Cardiac muscle cell (in vitro differentiated cells and primary cell): ENCODE measurements at regions not wholly inside any gene's neighbourhood (a gene's known extent, or its start where the extent isn't known, plus 50 kb on each side); places are given as distances from the start of the nearest gene placed in this dataset.

Experiments
- DNase-seq, 2 donors: peaks; one replicate each; pipeline versions ENCODE4 v3.0.0 to v3.0.0-alpha.2; 2010 to 2017; ENCODE audit warnings: low read depth in 1 of 2, low spot score in 1 of 2
- H3K27ac ChIP-seq: fragments of 200-600 bp; sonication (generic); 2 replicates; pipeline ENCODE4 v1.5.1; 2016
- H3K27me3 ChIP-seq: fragments of 200-600 bp; sonication (generic); 2 replicates; pipeline ENCODE4 v1.6.0; 2016; ENCODE audit warnings: control low read depth
- H3K36me3 ChIP-seq: fragments of 200-600 bp; sonication (generic); 2 replicates; pipeline ENCODE4 v1.5.1; 2016; ENCODE audit warnings: control low read depth
- H3K4me1 ChIP-seq: fragments of 200-600 bp; sonication (generic); 2 replicates; pipeline ENCODE4 v1.8.1; 2017; ENCODE audit warnings: low read depth, mild to moderate bottlenecking, mixed run types
- H3K4me3 ChIP-seq: fragments of 200-600 bp; sonication (generic); 2 replicates; pipeline ENCODE4 v1.5.1; 2016; ENCODE audit warnings: mild to moderate bottlenecking
- H3K9me3 ChIP-seq: fragments of 200-600 bp; sonication (generic); 2 replicates; pipeline ENCODE4 v1.5.1; 2017; ENCODE audit warnings: low read depth, mild to moderate bottlenecking, control low read depth
- CTCF ChIP-seq: IDR thresholded peaks from 2 replicates; pipeline ENCODE4 v1.5.1; 2012; ENCODE audit warnings: low read depth, mild to moderate bottlenecking, low read length

GRCh38 chr6:85323435-85324040 lies 126.3 kb upstream of the NT5E start:
- peak; percentile 88 to 92 for DNase-seq
- peak; percentile 96 for TF ChIP-seq CTCF
- H3K36me3 ChIP-seq: no peaks in the 10 kb centered on the region
- H3K4me1 ChIP-seq: no peaks in the 10 kb centered on the region
- H3K27ac ChIP-seq: no peak overlapping the region
- no peak overlapping the region for H3K4me3 ChIP-seq
- H3K9me3 ChIP-seq: no peaks in the 10 kb centered on the region
- H3K27me3 ChIP-seq: no peaks in the 10 kb centered on the region

DNA sequence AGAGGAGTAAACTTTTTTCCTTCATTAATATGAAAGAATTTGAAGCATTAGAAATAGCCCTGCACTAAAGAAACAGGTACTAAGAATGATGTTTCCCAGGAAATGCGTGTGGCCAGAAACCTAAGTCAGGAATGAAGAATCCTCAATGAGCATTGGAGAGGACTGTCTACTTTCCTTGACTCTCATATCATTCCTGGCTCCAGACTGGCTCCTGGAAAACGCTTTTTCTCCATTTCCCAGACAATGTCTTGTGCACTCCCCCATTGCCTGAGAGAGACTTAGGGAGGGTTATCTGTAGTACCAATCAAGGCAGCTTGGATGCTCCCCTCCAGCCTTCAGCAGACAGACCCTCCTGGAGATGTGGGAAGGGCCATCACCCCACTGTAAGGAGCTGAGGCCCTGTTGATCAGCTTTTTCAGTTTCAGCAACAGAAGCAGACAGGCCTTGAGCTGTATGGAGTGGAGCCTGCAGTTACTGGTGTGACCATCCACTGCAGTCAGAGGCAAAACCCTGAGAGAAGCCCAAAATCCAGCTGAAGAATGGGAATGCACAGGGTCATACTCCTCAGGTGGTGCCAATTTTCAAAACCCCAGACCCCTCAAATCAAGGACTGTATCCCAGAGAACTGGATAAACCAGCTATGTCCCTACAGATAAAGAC lies 127.3 kb upstream of the NT5E start:
- Histone ChIP-seq H3K27me3 (no peaks in the 10 kb centered on the region), H3K9me3 (no peaks in the 10 kb centered on the region), H3K4me3 (no peak overlapping the region), H3K4me1 (no peaks in the 10 kb centered on the region), H3K36me3 (no peaks in the 10 kb centered on the region), H3K27ac (no peak overlapping the region)
- no peak for TF ChIP-seq CTCF
- DNase-seq: no peak

GRCh38 chr6:85321906-85322305 lies 128.0 kb upstream of the NT5E start:
- Histone ChIP-seq H3K9me3 (no peaks in the 10 kb centered on the region), H3K36me3 (no peaks in the 10 kb centered on the region), H3K4me3 (no peak overlapping the region), H3K4me1 (no peaks in the 10 kb centered on the region), H3K27ac (no peak overlapping the region), H3K27me3 (no peaks in the 10 kb centered on the region)
- TF ChIP-seq CTCF: no peak
- no peak for DNase-seq

DNA sequence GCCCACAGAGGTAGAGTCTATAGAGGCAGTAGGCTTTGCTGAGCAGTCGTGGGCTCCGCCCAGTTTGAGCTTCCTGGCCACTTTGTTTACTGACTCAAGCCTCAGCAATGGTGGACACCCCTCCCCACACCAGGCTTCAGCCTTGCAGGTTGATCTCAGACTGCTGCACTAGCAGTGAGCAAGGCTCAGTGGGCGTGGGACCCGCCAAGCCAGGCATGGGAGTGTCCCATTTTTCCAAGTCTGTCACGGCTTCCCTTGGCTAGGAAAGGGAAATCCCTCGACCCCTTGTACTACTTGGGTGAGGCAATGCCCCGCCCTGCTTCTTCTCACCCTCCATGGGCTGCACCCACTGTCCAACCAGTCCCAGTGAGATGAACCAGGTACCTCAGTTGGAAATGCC lies 135.3 kb upstream of the NT5E start:
- H3K9me3 ChIP-seq: no peaks in the 10 kb centered on the region
- H3K27me3 ChIP-seq: no peaks in the 10 kb centered on the region
- TF ChIP-seq CTCF: no peak
- H3K36me3 ChIP-seq: no peaks in the 10 kb centered on the region
- H3K4me3 ChIP-seq: no peak overlapping the region
- H3K4me1 ChIP-seq: no peaks in the 10 kb centered on the region
- no peak for DNase-seq
- H3K27ac ChIP-seq: no peak overlapping the region

DNA sequence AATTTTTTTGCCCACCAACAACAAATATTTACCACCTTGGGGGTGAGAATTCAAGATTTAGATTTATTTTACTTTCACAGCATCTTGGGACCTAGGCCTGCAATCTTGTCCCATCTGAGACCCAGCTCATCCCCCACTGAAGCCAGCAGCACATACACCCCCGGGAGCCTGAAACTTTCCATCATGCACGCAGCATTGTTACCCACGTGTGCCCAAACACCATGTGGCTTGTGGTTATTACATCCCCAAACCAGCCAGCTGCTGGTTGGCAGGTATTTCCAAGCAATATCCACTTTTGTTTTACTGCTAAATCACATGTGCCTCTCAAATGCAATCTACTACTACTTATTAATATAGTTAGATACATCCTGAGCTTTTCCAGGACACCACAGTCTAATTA lies 149.3 kb upstream of the NT5E start:
- no peak overlapping the region for H3K4me3 ChIP-seq
- no peak for DNase-seq
- no peak overlapping the region for H3K27ac ChIP-seq
- H3K4me1 ChIP-seq: no peaks in the 10 kb centered on the region
- no peak for TF ChIP-seq CTCF
- no peaks in the 10 kb centered on the region for H3K36me3 ChIP-seq
- no peaks in the 10 kb centered on the region for H3K27me3 ChIP-seq
- no peaks in the 10 kb centered on the region for H3K9me3 ChIP-seq
